ENCODE measurements at regions not wholly inside any gene's neighbourhood (a gene's known extent, or its start where the extent isn't known, plus 50 kb on each side); places are given as distances from the start of the nearest gene placed in this dataset.
"Not testable (repeated sequence)": the region's sequence is repeated elsewhere in the genome, so short reads cannot be mapped to it uniquely, and the experiment has no call there.

- H3K9me3 ChIP-seq (ENCODE audit: control insufficient read depth, insufficient read depth, low read depth, low read length), result no peaks in the 10 kb centered on the region
- CTCF ChIA-PET, result no interaction called here
- no peak for TF ChIP-seq ZNF280D (tag by site-specific recombination; IDR thresholded peaks at IDR 0.05)
- no peaks in the 10 kb centered on the region for H3K36me3 ChIP-seq (ENCODE audit: control insufficient read depth in 2 of 2, insufficient read depth in 1 of 2, low read length in 2 of 2)
- no peak overlapping the region for H3K4me3 ChIP-seq (ENCODE audit: low read depth, low read length)
- POLR2A ChIA-PET, result no interaction called here
- H3K27ac ChIP-seq (ENCODE audit: extremely low read depth, low read depth, low read length), result no peak overlapping the region
- H3K4me1 ChIP-seq (ENCODE audit: control insufficient read depth, insufficient read depth, low read length), result no peaks in the 10 kb centered on the region
These were observed 72.4 kb upstream of the PPP2R5C start for GRCh38 chr14:101689039-101689501.

GRCh38 chr14:101689966-101690365, 71.5 kb upstream of the PPP2R5C start:
- CTCF ChIA-PET; H3K36me3 ChIP-seq (ENCODE audit: control insufficient read depth in 2 of 2, insufficient read depth in 1 of 2, low read length in 2 of 2): not testable (repeated sequence)
- POLR2A ChIA-PET, result interaction anchor here (0.6 kb wide), 1 partner anchor 9 kb away, joined by 10 read pairs; no protein-coding TSS in a partner anchor

GRCh38 chr14:101695659-101696058, 65.8 kb upstream of the PPP2R5C start:
- POLR2A ChIA-PET, result no interaction called here
- CTCF ChIA-PET, result interaction anchor here (0.7 to 1.2 kb wide), 2 partner anchors 265 to 352 kb away, joined by 3 to 4 read pairs; no protein-coding TSS in a partner anchor
- TF ChIP-seq ZNF140 (tag by site-specific recombination; IDR thresholded peaks at IDR 0.05) (no peak), ZNF621 (tag by site-specific recombination; IDR thresholded peaks at IDR 0.05) (no peak), PRDM6 (tag by site-specific recombination; IDR thresholded peaks at IDR 0.05) (no peak), ZSCAN5A (tag by site-specific recombination; IDR thresholded peaks at IDR 0.05) (no peak), ZNF837 (tag by site-specific recombination; IDR thresholded peaks at IDR 0.05) (no peak), ZNF398 (tag by site-specific recombination; IDR thresholded peaks at IDR 0.05) (no peak), ZNF280C (tag by site-specific recombination; IDR thresholded peaks at IDR 0.05) (no peak)
- Histone ChIP-seq H3K36me3 (ENCODE audit: control insufficient read depth in 2 of 2, insufficient read depth in 1 of 2, low read length in 2 of 2) (no peaks in the 10 kb centered on the region), H3K4me3 (ENCODE audit: low read depth, low read length) (no peak overlapping the region), H3K27ac (ENCODE audit: extremely low read depth, low read depth, low read length) (no peak overlapping the region), H3K9me3 (ENCODE audit: control insufficient read depth, insufficient read depth, low read depth, low read length) (no peaks in the 10 kb centered on the region), H3K4me1 (ENCODE audit: control insufficient read depth, insufficient read depth, low read length) (no peaks in the 10 kb centered on the region)

More at GRCh38 chr14:101689966-101690365, 71.5 kb upstream of the PPP2R5C start:
- not testable (repeated sequence) for H3K9me3 ChIP-seq (ENCODE audit: control insufficient read depth, insufficient read depth, low read depth, low read length); H3K27ac ChIP-seq (ENCODE audit: extremely low read depth, low read depth, low read length); H3K4me3 ChIP-seq (ENCODE audit: low read depth, low read length); H3K4me1 ChIP-seq (ENCODE audit: control insufficient read depth, insufficient read depth, low read length)
